Gastrocnemius medialis (tissue), 4 donors: ENCODE measurements at regions not wholly inside any gene's neighbourhood (a gene's known extent, or its start where the extent isn't known, plus 50 kb on each side); places are given as distances from the start of the nearest gene placed in this dataset.

ENCODE experiments used
- ATAC-seq, 2 donors: fragments of 150-250 bp; one replicate each; pipeline ENCODE4 v1.9.1; 2016
- DNase-seq, 2 donors: peaks; one replicate each; pipeline ENCODE4 v3.0.0-alpha.2; 2019
- H3K27ac ChIP-seq, 4 donors: fragments of 200-600 bp; sonication (generic); 1 replicate in 1 of 4; 2 replicates in 3 of 4; pipeline ENCODE4 v1.5.1; 2016 to 2018; ENCODE audit warnings: mild to moderate bottlenecking in 2 of 4, moderate library complexity in 1 of 4
- H3K27me3 ChIP-seq, 3 donors: fragments of 200-600 bp; sonication (generic) in 2 of 3; 1 replicate in 1 of 3; 2 replicates in 2 of 3; pipeline versions ENCODE4 v1.5.1 to v1.6.0; 2016 to 2019; ENCODE audit warnings: mild to moderate bottlenecking in 1 of 3, moderate library complexity in 1 of 3
- H3K36me3 ChIP-seq, 2 donors: fragments of 200-600 bp; sonication (generic) in 1 of 2; one replicate each; pipeline ENCODE4 v1.5.1; 2017 to 2018
- H3K4me1 ChIP-seq, 2 donors: fragments of 200-600 bp; sonication (generic) in 1 of 2; one replicate each; pipeline ENCODE4 v1.5.1; 2016 to 2017; ENCODE audit warnings: mild to moderate bottlenecking in 2 of 2
- H3K4me3 ChIP-seq, 4 donors: fragments of 200-600 bp; sonication (generic) in 3 of 4; 1 replicate in 1 of 4; 2 replicates in 3 of 4; pipeline ENCODE4 v1.5.1; 2016 to 2019; ENCODE audit warnings: mild to moderate bottlenecking in 2 of 4
- H3K9me3 ChIP-seq, 3 donors: fragments of 200-600 bp; sonication (generic) in 2 of 3; 1 replicate in 1 of 3; 2 replicates in 2 of 3; pipeline ENCODE4 v1.5.1; 2016 to 2019
- CTCF ChIP-seq, 5 experiments: fragments of 450-650 bp in 3 of 5; fragments of 200-600 bp in 2 of 5; sonication (generic) in 2 of 5; IDR thresholded peaks in 4 of 5; conservative IDR thresholded peaks in 1 of 5; 1 replicate in 4 of 5; 2 replicates in 1 of 5; pipeline ENCODE4 v1.5.1; 2016 to 2019; ENCODE audit warnings: antibody characterized with exemption in 5 of 5, mild to moderate bottlenecking in 3 of 5, moderate library complexity in 3 of 5
- POLR2A ChIP-seq, 2 donors: fragments of 450-650 bp; IDR thresholded peaks; one replicate each; pipeline ENCODE4 v1.6.1; 2017; ENCODE audit warnings: antibody characterized with exemption in 2 of 2, mild to moderate bottlenecking in 2 of 2, moderate library complexity in 2 of 2
- in situ Hi-C, 4 donors: fragments of 200-750 bp; cut with MboI; loops; one replicate each; pipeline versions ENCODE4 v1.15.0 to v1.8.0; 2017; ENCODE audit warnings: low sequenced_read_pairs in 4 of 4
- intact Hi-C: fragments of 100-400 bp; cut with DNase I; formaldehyde crosslinking; loops from one replicate; pipeline ENCODE4 v1.15.1; 2023; ENCODE audit warnings: low total_unique reads

GRCh38 chr1:23618586-23619083 is 59.3 kb upstream of the ID3 start:
- H3K36me3 ChIP-seq, result no peaks in the 10 kb centered on the region
- H3K4me1 ChIP-seq, result no peaks in the 10 kb centered on the region
- peaks cover 0 to 9% (median 6%) of the 10 kb centered on the region in 3 donors for H3K27me3 ChIP-seq
- intact Hi-C loops, result loop anchor here (10.0 kb wide), 1 partner anchor 1406 kb away; no protein-coding TSS in a partner anchor
- no peak overlapping the region for H3K4me3 ChIP-seq
- DNase-seq (no peak), ATAC-seq (no peak)
- in situ Hi-C loops, result no loop called here
- no peaks in the 10 kb centered on the region for H3K9me3 ChIP-seq
- TF ChIP-seq POLR2A (IDR thresholded peaks at IDR 0.05) (no peak), CTCF (IDR thresholded peaks at IDR 0.05 in 4 of 5, conservative IDR thresholded peaks at IDR 0.05 in 1 of 5) (no peak)
- no peak overlapping the region for H3K27ac ChIP-seq

DNA sequence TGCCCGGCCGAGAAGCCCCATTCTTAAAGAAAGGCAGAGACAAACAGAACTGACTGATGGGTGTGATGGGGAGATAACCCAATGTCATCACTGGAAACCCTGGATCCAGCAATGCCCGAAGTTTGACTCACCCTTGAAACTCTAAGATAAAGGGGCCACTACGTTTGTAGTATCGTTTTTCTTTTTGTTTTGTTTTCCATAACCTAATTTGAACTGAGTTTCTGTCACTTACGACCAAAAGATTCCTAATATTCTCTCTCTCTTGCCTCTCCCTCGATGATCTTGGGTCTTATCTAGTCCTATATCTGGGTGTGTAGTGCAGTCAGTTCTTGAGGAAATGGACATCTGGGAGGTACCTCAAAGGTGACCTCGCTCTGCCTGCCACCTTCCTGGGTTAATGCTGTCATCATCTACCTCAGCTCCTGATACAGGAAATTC is 57.8 kb upstream of the ID3 start:
- in situ Hi-C loops (no loop called here), intact Hi-C loops (loop anchor here (10.0 kb wide), 1 partner anchor 1408 kb away; no protein-coding TSS in a partner anchor)
- Histone ChIP-seq H3K36me3 (no peaks in the 10 kb centered on the region), H3K27ac (no peak overlapping the region), H3K4me1 (no peaks in the 10 kb centered on the region), H3K27me3 (peaks cover 0 to 9% (median 6%) of the 10 kb centered on the region in 3 donors), H3K4me3 (no peak overlapping the region), H3K9me3 (no peaks in the 10 kb centered on the region)
- DNase-seq, result no peak
- TF ChIP-seq POLR2A (IDR thresholded peaks at IDR 0.05), result no peak
- no peak for TF ChIP-seq CTCF (IDR thresholded peaks at IDR 0.05 in 4 of 5, conservative IDR thresholded peaks at IDR 0.05 in 1 of 5)
- ATAC-seq, result no peak

- no peak overlapping the region for H3K4me3 ChIP-seq
- H3K9me3 ChIP-seq, result no peaks in the 10 kb centered on the region
- in situ Hi-C loops, result no loop called here
- H3K4me1 ChIP-seq, result no peaks in the 10 kb centered on the region
- ATAC-seq (no peak), DNase-seq (no peak)
- H3K27me3 ChIP-seq, result peaks cover 0 to 9% (median 6%) of the 10 kb centered on the region in 3 donors
- intact Hi-C loops, result loop anchor here (10.0 kb wide), 1 partner anchor 1408 kb away; no protein-coding TSS in a partner anchor
- no peak overlapping the region for H3K27ac ChIP-seq
- no peaks in the 10 kb centered on the region for H3K36me3 ChIP-seq
- no peak for TF ChIP-seq CTCF (IDR thresholded peaks at IDR 0.05 in 4 of 5, conservative IDR thresholded peaks at IDR 0.05 in 1 of 5)
- TF ChIP-seq POLR2A (IDR thresholded peaks at IDR 0.05), result no peak
Observed at GRCh38 chr1:23616292-23616824, 57.1 kb upstream of the ID3 start.

- intact Hi-C loops (loop anchor here (10.0 kb wide), 1 partner anchor 1409 kb away; no protein-coding TSS in a partner anchor), in situ Hi-C loops (no loop called here)
- H3K36me3 ChIP-seq, result no peaks in the 10 kb centered on the region
Observed at GRCh38 chr1:23615852-23616251, 56.6 kb upstream of the ID3 start.

More at GRCh38 chr1:23615852-23616251, 56.6 kb upstream of the ID3 start:
- no peak for DNase-seq
- Histone ChIP-seq H3K4me3 (no peak overlapping the region), H3K9me3 (no peaks in the 10 kb centered on the region), H3K27ac (no peak overlapping the region), H3K27me3 (peaks cover 0 to 8% (median 6%) of the 10 kb centered on the region in 3 donors), H3K4me1 (no peaks in the 10 kb centered on the region)
- TF ChIP-seq POLR2A (IDR thresholded peaks at IDR 0.05), result no peak
- TF ChIP-seq CTCF (IDR thresholded peaks at IDR 0.05 in 4 of 5, conservative IDR thresholded peaks at IDR 0.05 in 1 of 5), result no peak
- ATAC-seq, result no peak
